ENCODE measurements at regions not wholly inside any gene's neighbourhood (a gene's known extent, or its start where the extent isn't known, plus 50 kb on each side); places are given as distances from the start of the nearest gene placed in this dataset.

GRCh38 chr1:34404804-34405203 is 228.1 kb downstream of the C1orf94 start:
- TF ChIP-seq CTCF (IDR thresholded peaks at IDR 0.05; ENCODE audit: extremely low read depth in 1 of 2, insufficient read depth in 1 of 2, low read depth in 1 of 2, low read length in 2 of 2) (no peak), EZH2 (IDR thresholded peaks at IDR 0.05; ENCODE audit: borderline replicate concordance, low read depth, low read length, severe bottlenecking) (no peak), MYC (IDR thresholded peaks at IDR 0.05; ENCODE audit: low read depth, low read length) (no peak), FOS (IDR thresholded peaks at IDR 0.05; ENCODE audit: borderline replicate concordance, insufficient read depth, low read length) (no peak), POLR2A (IDR thresholded peaks at IDR 0.05; ENCODE audit: low read depth, low read length) (no peak), POLR2AphosphoS5 (IDR thresholded peaks at IDR 0.05; ENCODE audit: insufficient read depth, low read depth, low read length) (no peak), MAX (IDR thresholded peaks at IDR 0.05; ENCODE audit: insufficient read depth, insufficient read length) (no peak)

Measured in endothelial cell of umbilical vein (primary cell).